HG02970 (cell line): ENCODE measurements at regions not wholly inside any gene's neighbourhood (a gene's known extent, or its start where the extent isn't known, plus 50 kb on each side); places are given as distances from the start of the nearest gene placed in this dataset.

Experiments
- ATAC-seq: cut with Tn5 transposase; IDR thresholded peaks from one replicate; pipeline ENCODE4 v1.9.1; 2021; ENCODE audit warnings: mild to moderate bottlenecking, moderate library complexity, moderate number of reproducible peaks; ENCODE audit not compliant: unreplicated experiment, low FRiP score

DNA sequence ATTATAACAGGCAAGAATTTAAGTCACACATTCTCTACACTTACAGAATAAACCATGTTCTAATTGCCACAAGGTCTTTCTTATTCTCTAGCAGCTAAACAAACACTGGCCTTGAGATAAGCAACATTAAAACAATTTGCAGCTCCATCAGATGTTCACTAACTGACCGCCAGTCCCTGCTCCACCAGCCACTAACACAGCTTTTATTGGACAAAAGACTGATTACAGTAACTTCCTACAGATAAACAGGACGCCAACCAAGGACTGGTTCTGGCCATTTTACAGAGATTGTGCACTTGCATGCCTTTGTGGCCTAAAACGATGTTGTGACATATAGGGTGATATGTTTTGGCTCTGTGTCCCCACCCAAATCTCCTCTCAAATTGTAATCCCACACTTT, 388.9 kb upstream of the LRRC4C start:
- ATAC-seq, result no peak

DNA sequence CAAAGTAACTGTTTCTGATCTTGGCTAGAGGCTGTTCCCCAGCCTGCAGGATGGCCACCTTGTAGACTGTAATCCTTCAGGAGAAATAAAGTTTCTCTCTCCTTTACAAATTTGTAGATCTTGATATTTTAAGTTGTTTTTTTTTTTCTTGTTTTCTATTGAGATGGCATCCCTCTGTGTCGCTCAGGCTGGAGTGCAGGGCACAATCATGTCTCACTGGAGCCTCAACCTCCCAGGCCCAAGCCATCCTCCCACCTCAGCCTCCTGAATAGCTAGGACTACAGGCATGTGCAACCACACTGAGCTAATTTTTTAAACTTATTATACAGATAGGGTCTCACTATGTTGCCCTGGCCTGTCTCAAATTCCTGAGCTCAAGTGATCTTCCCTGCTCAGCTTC, 389.8 kb upstream of the LRRC4C start:
- ATAC-seq, result no peak

DNA sequence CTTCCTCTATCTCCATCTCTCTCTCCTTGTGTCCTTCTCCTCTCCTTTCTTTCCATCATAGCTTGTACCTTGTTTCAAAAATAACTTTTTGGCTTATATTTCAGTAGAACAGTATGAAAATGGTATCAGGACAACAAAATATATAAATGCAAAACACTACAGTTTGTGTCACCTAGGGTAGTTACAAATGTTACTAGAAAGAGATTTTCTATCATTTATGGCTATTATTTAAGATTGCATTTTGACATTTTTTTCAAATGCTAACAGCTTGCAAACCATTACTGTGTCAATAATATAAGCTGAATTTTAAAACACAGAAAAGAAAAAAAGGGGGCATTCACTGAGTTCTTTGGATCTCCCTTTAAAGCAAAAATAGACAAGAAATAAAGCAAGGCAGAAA, 392.3 kb upstream of the LRRC4C start:
- ATAC-seq, result no peak

DNA sequence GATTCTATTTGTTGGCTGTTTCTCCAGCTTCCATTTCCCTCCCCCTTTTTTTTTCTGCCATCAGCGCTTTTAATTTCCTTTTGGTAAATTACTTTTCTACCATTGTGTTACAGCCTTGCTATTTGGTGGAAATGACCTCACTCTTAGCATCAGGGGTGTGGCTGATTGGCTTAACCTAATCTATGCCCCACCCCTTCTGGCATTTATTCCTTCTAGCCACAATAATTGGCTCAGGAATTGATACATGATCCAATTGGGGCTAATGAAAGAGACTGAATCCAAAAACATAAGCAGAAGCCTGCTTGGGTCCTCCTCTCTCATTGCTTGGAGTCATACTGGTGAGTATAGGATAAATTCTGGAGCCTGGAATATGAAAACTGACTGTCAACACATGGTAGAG, 402.4 kb upstream of the LRRC4C start:
- ATAC-seq, result no peak

GRCh38 chr11:41866525-41866924, 407.1 kb upstream of the LRRC4C start:
- no peak for ATAC-seq

DNA sequence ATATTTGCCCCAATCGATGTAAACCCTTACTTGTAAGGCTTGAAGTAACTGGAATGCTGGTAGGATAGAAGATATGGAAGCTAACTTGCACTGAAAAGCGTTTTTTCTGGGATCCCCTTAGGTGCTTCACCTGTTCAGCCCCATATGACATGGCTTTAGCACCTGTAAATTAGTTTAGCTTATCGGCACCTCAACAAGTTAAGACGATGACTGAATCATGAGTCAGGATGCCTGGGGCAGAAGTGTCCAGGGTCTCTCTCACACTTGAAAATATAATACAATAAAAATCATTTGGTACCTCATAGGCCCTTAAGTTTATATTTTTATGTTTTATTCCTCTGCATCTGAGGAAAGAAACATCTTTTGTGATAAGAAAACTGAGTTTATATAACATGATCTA, 409.2 kb upstream of the LRRC4C start:
- no peak for ATAC-seq

DNA sequence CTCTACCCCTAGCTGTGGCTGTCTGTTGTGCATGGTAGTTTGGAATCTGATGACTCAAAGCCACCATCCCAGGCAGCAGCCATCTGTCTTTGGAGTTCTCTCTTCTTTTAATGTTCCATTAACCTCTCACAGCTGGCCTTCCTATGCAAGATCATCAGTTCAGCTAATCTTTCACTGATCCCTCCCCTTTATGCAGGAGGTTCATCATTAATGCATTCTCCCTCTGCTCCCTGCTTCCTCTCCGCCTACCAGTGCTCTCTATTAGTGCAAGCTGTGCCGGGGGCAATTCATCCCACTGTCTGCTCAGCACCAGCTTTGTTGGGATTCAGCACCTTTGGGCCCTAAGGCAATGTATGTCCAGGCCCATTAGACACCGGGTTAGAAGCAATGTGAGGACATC, 413.0 kb upstream of the LRRC4C start:
- ATAC-seq, result no peak

DNA sequence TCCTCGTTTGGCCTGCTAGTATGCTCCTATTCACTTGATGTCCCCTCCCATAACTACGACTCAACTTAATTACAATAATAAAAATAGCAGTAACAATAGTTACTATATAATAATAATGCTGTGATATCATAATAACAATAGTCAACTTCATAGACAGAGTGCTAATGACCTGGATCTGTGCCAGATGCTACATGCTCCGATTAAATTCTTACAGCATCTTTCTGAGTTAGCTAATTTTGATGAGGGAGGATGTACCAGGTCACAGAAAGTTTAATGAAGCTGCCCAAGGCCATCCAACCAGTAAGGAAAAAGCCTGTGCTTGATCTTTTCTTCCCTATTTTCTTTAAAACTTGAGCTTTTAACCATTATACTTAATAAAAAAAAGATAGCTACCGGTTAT, 413.4 kb upstream of the LRRC4C start:
- ATAC-seq, result no peak

DNA sequence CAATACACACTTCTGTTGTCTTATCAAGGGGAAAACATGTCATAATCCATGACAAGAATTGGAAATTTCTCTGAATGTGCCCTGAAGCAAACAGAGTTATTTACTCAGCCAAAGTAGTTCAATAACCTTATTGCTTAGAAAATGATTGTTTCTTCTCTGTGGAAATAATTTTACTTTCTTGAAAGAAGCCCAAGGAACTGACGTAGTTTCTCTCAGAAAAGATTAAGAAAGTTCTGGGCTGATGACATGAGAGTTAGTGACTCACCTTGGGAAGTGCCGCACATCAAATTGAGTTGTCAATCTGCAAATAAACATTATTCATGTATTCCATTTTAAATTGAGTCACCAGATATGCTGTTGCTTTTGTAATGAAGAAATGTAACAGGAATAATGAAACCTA, 418.6 kb upstream of the LRRC4C start:
- no peak for ATAC-seq

DNA sequence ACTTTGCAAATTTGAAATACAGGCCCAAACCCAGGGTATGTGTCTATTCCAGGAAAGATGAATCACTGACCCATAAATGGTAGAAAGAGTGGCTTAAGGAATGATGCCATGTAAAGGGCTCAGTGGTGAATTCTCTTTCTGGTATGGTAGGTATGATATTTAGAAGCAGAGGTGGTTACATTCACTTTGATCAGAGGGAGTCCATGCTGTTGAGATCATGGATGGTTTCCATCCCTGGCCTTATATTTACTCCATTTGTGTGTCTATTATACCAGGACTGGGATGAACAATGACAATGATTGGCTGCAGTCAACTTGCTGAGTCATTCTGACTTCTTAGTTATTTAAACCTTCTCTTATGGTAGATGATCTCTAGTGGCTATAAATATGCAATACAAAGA, 419.8 kb upstream of the LRRC4C start:
- ATAC-seq, result no peak

GRCh38 chr11:41895081-41895480, 435.6 kb upstream of the LRRC4C start:
- ATAC-seq, result no peak

GRCh38 chr11:41897991-41898390, 438.5 kb upstream of the LRRC4C start:
- ATAC-seq, result no peak

DNA sequence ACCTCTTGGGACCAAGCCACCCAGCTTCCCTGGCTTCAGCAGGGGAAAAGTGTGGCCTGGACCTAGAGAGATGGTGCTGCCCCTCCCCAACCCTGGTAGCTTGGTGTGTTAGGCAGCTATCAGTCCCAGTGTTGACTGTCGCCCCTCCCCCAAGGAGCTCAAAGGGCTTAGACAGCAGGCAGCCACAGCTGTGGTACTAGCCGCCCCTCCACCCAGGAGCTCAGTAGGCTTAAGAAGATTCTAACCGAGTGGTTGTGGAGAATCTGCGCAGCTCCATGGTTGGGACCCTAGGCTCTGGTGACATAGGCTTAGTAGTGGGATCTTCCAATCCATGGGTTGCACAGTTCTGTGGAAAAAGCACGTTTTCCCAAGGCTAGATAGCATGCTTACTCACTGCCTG, 458.4 kb upstream of the LRRC4C start:
- no peak for ATAC-seq

DNA sequence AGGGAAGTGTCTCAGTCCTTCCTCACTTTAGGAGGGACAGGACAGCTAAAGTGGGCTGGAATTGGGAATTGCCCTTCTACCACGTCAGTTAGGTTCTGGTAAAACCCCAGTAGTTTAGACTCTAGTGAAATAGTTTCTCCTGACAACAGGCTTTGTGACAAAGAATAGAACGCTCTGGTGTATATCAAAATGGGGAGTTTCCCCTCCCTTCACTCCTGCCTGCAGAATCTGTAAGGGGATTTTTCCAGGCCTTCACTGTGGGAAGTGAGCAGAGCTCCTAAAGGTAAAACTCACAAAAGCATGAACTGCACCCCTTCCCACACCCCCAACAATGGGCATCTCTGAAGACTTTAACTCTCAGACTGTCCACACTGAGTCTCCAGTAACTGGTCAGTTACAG, 460.9 kb upstream of the LRRC4C start:
- no peak for ATAC-seq

DNA sequence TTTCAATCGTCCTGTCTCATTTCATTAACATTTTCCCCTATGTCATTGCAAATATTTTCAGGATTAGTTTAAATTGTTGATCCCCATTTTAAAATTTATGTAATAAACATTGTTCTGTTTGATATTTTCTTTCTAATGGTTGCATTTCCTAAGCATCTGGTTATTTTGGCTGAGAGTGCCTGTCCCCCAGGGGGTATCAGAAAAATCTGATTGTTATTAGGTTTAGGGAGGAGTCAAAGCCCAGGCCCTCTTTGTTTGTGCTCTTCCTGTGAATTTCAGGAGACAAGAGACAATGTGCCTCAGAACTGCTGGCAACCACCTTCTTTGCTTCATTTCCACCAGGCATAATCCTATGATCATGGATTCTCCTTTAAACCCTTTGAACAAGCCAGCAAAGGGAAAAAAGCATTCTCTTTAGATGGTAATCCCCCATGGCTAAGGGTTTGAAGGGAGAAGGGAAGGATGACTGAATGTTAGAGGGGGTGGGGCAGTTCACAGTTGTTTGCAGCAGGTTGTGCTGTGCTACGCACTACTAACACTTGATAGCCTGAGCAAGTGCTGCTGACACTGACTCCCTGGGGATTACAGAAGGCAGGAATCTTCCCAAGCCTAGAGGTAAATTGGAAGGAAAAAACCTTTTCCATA, 462.4 kb upstream of the LRRC4C start:
- ATAC-seq, result no peak

DNA sequence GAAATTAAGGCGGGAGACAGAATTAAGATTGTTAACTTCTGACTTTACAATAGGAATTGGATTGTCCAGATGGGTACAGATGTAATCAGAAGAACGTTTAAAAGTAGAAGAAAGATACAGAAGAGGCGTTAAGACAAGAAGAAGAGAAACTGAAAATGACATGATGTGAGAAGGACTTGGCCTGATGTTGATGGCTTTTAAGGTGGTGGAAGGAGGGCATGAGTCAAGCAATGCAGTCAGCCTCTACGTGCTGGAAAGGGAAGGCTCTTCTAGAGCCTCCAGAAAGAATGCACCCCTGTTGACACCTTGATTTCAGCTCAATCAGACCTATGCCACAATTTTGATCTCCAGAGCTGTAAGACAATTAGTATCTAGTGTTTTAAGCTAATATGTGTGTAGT, 466.9 kb upstream of the LRRC4C start:
- ATAC-seq, result no peak

DNA sequence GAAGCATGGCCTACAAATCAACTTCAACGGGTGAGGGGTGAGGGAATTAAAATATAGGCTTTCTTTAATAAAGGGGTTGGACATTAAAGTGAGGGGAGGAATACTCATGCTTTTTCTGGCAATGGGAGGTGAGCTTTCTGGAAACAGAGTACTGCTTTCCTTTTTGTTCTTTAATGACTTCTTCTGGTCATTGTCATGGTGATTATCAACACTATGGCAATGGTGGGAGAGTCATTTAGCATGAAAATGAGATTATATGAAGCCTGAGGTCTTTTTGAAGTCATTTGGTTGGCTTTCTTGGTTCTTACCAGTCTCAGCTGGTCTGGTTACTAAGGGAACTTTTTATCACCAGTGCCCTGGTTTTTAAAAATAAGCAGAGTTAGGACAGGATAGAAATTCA, 475.8 kb upstream of the LRRC4C start:
- no peak for ATAC-seq

DNA sequence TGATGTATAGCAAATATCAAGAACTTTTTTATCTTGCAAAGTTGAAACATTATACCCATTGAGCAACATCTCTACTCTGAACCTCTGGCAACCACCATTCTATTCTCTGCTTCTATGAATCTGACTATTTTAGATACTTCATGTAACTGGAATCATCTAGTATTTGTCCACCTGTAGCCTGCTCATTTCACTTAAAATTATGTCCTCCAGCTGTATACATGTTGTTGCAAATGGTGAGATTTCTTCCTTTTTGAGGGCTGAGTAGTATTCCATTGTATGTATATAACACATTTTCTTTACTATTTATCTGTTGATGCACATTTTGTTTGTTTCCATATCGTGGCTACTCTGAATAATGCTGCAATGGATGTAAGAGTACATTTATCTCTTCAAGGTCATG, 476.3 kb upstream of the LRRC4C start:
- no peak for ATAC-seq

- no peak for ATAC-seq
These were observed 484.2 kb upstream of the LRRC4C start for GRCh38 chr11:41943656-41944055.

GRCh38 chr11:41947392-41947791, 487.9 kb upstream of the LRRC4C start:
- no peak for ATAC-seq

DNA sequence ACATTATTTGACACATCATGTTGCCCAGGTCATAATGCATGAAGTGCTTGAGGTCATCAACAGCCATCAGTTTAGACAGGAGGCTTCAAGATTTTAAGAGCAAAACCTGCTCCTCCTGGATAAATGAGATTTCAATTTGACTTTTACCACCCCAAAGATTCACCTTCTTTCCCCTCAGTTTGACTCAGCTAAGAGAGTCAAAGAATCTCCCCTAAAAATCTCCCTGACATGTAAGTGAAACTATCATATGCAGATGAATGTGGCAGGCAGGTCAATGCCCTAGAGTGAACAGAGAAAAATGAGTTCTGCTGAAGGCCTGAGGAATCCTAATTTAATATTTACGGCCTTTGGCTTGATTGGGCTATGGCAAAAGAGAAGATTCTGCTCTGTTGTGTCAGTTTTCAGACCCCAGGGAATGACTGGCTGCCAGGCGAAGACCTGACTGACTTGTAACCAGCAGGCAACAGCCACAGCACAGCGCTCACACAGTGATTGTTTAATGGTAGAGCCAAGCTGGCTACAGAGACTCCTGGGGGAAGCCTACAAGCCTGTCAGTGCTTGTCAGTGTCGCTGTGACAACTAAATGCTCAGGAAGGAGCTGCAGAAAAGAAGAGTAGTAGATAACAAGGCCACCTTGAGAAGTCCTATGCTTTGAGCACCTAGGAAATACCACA, 491.2 kb upstream of the LRRC4C start:
- no peak for ATAC-seq

GRCh38 chr11:41954034-41954433, 494.6 kb upstream of the LRRC4C start:
- ATAC-seq, result no peak

DNA sequence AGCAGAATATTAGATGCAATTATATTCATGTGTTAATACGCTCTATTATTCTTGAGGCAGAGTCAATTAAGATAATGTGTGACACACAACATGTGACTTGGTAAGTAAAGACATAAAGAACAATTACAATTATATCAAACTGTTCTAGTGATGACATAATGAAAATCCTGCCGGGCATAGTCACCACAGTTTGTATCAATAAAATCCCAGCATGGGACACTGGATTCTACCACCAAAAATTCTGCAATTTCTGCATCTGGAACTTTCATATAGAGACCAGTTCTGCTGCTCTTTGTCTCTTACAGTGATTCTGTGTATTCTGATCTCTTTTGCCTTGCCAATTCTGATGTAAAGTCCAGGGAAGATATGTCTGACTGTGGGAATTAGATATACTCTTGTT, 495.6 kb upstream of the LRRC4C start:
- ATAC-seq, result no peak
